ENCODE measurements at regions not wholly inside any gene's neighbourhood (a gene's known extent, or its start where the extent isn't known, plus 50 kb on each side); places are given as distances from the start of the nearest gene placed in this dataset.

DNA sequence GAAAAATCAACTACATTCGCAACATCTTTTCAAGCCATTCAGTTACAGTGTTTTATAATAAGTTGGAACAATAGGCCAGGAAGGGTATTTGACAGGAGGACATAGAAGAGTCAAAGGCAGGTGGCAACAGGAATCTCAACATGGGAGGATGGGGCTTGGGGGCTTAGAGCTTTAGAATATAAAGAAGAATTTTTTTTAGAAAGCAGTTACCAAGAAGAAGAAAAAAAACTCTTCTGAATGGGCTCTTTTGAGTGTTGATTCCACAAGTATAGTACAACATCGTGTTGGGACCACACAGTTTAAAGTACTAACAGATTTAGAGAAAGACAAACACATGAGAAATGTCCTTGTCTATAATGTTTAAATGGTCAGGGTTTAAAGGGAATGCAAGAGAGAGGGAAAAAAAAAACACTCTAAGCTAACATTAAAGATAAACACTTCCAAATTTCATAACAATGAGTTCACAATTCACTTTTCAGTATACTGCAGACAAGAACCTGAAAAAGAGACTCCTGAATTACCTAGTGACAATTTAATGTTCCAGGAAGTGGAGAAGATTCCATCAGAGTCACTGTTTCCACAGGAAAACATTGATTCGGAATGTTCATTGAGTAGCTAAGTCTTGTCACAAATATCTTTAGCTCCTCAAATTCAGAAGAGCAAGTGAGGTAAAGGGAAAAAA is 282.3 kb downstream of the DEPDC1B start (continued):
- TF ChIP-seq CBX5 (CRISPR knock-in tag; IDR thresholded peaks at IDR 0.05; ENCODE audit: borderline replicate concordance), result no peak
- peak; percentile 81; the same call in 1 of the 2 replicates for TF ChIP-seq MED13 (CRISPR knock-in tag; IDR thresholded peaks at IDR 0.05)
- TF ChIP-seq NFIC (IDR thresholded peaks at IDR 0.05; ENCODE audit: low read length), result peak; percentile 95
- peak; percentile 67 for TF ChIP-seq SAP130 (CRISPR knock-in tag; IDR thresholded peaks at IDR 0.05; ENCODE audit: low read depth)
- TF ChIP-seq ZNF552 (CRISPR knock-in tag; IDR thresholded peaks at IDR 0.05; ENCODE audit: borderline replicate concordance), result no peak
- no peak for TF ChIP-seq ZNF605 (CRISPR knock-in tag; IDR thresholded peaks at IDR 0.05)
- TF ChIP-seq ZBTB21 (CRISPR knock-in tag; IDR thresholded peaks at IDR 0.05), result peak; percentile 83; the same call in 1 of the 2 replicates
- peak; percentile 9; the same call in 1 of the 2 replicates for TF ChIP-seq CEBPB (IDR thresholded peaks at IDR 0.05; ENCODE audit: borderline replicate concordance, low read depth, low read length)
- TF ChIP-seq MATR3 (CRISPR knock-in tag; IDR thresholded peaks at IDR 0.05), result no peak
- no peak for TF ChIP-seq TOE1 (CRISPR knock-in tag; IDR thresholded peaks at IDR 0.05)
- TF ChIP-seq ZNF790 (CRISPR knock-in tag; IDR thresholded peaks at IDR 0.05; ENCODE audit: borderline replicate concordance), result no peak
- TF ChIP-seq GZF1 (CRISPR knock-in tag; IDR thresholded peaks at IDR 0.05), result no peak
- TF ChIP-seq, protein P1, sequence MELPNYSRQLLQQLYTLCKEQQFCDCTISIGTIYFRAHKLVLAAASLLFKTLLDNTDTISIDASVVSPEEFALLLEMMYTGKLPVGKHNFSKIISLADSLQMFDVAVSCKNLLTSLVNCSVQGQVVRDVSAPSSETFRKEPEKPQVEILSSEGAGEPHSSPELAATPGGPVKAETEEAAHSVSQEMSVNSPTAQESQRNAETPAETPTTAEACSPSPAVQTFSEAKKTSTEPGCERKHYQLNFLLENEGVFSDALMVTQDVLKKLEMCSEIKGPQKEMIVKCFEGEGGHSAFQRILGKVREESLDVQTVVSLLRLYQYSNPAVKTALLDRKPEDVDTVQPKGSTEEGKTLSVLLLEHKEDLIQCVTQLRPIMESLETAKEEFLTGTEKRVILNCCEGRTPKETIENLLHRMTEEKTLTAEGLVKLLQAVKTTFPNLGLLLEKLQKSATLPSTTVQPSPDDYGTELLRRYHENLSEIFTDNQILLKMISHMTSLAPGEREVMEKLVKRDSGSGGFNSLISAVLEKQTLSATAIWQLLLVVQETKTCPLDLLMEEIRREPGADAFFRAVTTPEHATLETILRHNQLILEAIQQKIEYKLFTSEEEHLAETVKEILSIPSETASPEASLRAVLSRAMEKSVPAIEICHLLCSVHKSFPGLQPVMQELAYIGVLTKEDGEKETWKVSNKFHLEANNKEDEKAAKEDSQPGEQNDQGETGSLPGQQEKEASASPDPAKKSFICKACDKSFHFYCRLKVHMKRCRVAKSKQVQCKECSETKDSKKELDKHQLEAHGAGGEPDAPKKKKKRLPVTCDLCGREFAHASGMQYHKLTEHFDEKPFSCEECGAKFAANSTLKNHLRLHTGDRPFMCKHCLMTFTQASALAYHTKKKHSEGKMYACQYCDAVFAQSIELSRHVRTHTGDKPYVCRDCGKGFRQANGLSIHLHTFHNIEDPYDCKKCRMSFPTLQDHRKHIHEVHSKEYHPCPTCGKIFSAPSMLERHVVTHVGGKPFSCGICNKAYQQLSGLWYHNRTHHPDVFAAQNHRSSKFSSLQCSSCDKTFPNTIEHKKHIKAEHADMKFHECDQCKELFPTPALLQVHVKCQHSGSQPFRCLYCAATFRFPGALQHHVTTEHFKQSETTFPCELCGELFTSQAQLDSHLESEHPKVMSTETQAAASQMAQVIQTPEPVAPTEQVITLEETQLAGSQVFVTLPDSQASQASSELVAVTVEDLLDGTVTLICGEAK (IDR thresholded peaks at IDR 0.05), result no peak; the same call in 1 of the 2 replicates
- TF ChIP-seq, protein P1 (CRISPR knock-in tag; IDR thresholded peaks at IDR 0.05), result no peak; the same call in 1 of the 2 replicates
- TF ChIP-seq FOSL2 (CRISPR knock-in tag; IDR thresholded peaks at IDR 0.05), result no peak
- no peak for TF ChIP-seq IRF9 (CRISPR knock-in tag; IDR thresholded peaks at IDR 0.05; ENCODE audit: borderline replicate concordance)
- TF ChIP-seq, protein P2, sequence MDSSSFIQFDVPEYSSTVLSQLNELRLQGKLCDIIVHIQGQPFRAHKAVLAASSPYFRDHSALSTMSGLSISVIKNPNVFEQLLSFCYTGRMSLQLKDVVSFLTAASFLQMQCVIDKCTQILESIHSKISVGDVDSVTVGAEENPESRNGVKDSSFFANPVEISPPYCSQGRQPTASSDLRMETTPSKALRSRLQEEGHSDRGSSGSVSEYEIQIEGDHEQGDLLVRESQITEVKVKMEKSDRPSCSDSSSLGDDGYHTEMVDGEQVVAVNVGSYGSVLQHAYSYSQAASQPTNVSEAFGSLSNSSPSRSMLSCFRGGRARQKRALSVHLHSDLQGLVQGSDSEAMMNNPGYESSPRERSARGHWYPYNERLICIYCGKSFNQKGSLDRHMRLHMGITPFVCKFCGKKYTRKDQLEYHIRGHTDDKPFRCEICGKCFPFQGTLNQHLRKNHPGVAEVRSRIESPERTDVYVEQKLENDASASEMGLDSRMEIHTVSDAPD (CRISPR knock-in tag; IDR thresholded peaks at IDR 0.05), result no peak
- TF ChIP-seq HOMEZ (CRISPR knock-in tag; IDR thresholded peaks at IDR 0.05; ENCODE audit: low read depth), result peak; percentile 89; the same call in 1 of the 2 replicates
